Body of pancreas (tissue), 4 donors: ENCODE measurements at regions not wholly inside any gene's neighbourhood (a gene's known extent, or its start where the extent isn't known, plus 50 kb on each side); places are given as distances from the start of the nearest gene placed in this dataset.
"Not testable (repeated sequence)": the region's sequence is repeated elsewhere in the genome, so short reads cannot be mapped to it uniquely, and the experiment has no call there.

Experiments used
- ATAC-seq: fragments of 150-250 bp; one replicate; pipeline ENCODE4 v1.9.1; 2016
- DNase-seq, 4 donors: peaks; one replicate each; pipeline ENCODE4 v3.0.0-alpha.2; 2019
- H3K27ac ChIP-seq, 4 donors: fragments of 200-600 bp; sonication (generic); 1 replicate in 3 of 4; 2 replicates in 1 of 4; pipeline versions ENCODE4 v1.5.1 to v1.6.1; 2016 to 2019; ENCODE audit warnings: mild to moderate bottlenecking in 1 of 4, mixed read lengths in 1 of 4, moderate library complexity in 1 of 4
- H3K27me3 ChIP-seq, 2 donors: fragments of 200-600 bp; sonication (generic); one replicate each; pipeline ENCODE4 v1.6.0; 2016; ENCODE audit warnings: mild to moderate bottlenecking in 1 of 2
- H3K36me3 ChIP-seq, 2 donors: fragments of 200-600 bp; sonication (generic); replicated peaks in 1 of 2; 2 replicates each; pipeline ENCODE4 v1.5.1; 2016; ENCODE audit warnings: low read depth in 2 of 2; ENCODE audit not compliant: insufficient read depth in 1 of 2
- H3K4me1 ChIP-seq: fragments of 200-600 bp; sonication (generic); one replicate; pipeline ENCODE4 v1.6.0; 2016
- H3K4me3 ChIP-seq, 2 donors: fragments of 200-600 bp; sonication (generic); 1 replicate in 1 of 2; 2 replicates in 1 of 2; pipeline ENCODE4 v1.5.1; 2016 to 2019
- H3K9me3 ChIP-seq, 3 donors: fragments of 200-600 bp; sonication (generic); 1 replicate in 2 of 3; 2 replicates in 1 of 3; pipeline ENCODE4 v1.5.1; 2016
- CTCF ChIP-seq, 7 experiments: fragments of 450-650 bp in 4 of 7; fragments of 200-600 bp in 3 of 7; sonication (generic) in 3 of 7; IDR thresholded peaks; one replicate each; pipeline ENCODE4 v1.5.1; 2016 to 2019; ENCODE audit warnings: antibody characterized with exemption in 7 of 7
- POLR2A ChIP-seq, 3 donors: fragments of 450-650 bp; IDR thresholded peaks; one replicate each; pipeline ENCODE4 v1.6.1; 2016; ENCODE audit warnings: antibody characterized with exemption in 3 of 3, mild to moderate bottlenecking in 2 of 3
- WGBS, 2 donors: methylation state at CpG; one replicate each; pipeline ENCODE4 v1.1.5; 2017; 5-methylcytosine and 5-hydroxymethylcytosine counted together
- intact Hi-C: fragments of 100-400 bp; cut with DNase I; formaldehyde crosslinking; loops from one replicate; pipeline ENCODE4 v1.15.1; 2023

- ATAC-seq (no peak), DNase-seq (no peak)
- no peaks in the 10 kb centered on the region for H3K27me3 ChIP-seq
- no peaks in the 10 kb centered on the region for H3K36me3 ChIP-seq
- no peak overlapping the region for H3K4me3 ChIP-seq
- intact Hi-C loops = no loop called here
- no peak for TF ChIP-seq CTCF (IDR thresholded peaks at IDR 0.05)
- TF ChIP-seq POLR2A (IDR thresholded peaks at IDR 0.05) = no peak
- H3K27ac ChIP-seq = no peak overlapping the region
- H3K9me3 ChIP-seq = no peaks in the 10 kb centered on the region
- WGBS, 2 donors = 88 to 90% methylated on average over 2 of the region's 2 CpGs
- H3K4me1 ChIP-seq = no peaks in the 10 kb centered on the region
Observed at GRCh38 chrX:121169099-121170035, 122.0 kb downstream of the GLUD2 start.

GRCh38 chrX:121172703-121173102, 125.3 kb downstream of the GLUD2 start:
- intact Hi-C loops = no loop called here
- no peak overlapping the region for H3K27ac ChIP-seq
- ATAC-seq (no peak), DNase-seq (no peak)
- no peaks in the 10 kb centered on the region for H3K4me1 ChIP-seq
- no peaks in the 10 kb centered on the region for H3K36me3 ChIP-seq
- 93 to 97% methylated on average over 2 of the region's 2 CpGs for WGBS, 2 donors
- H3K27me3 ChIP-seq = no peaks in the 10 kb centered on the region
- H3K9me3 ChIP-seq = no peaks in the 10 kb centered on the region
- TF ChIP-seq POLR2A (IDR thresholded peaks at IDR 0.05) (no peak), CTCF (IDR thresholded peaks at IDR 0.05) (no peak)
- H3K4me3 ChIP-seq = no peak overlapping the region

- H3K9me3 ChIP-seq = no peaks in the 10 kb centered on the region
- ATAC-seq = no peak
- WGBS, 2 donors = 43 to 80% methylated on average over 1 of the region's 1 CpG
- peak in 2 of 4 donors; percentile 12 to 17 for DNase-seq
- TF ChIP-seq POLR2A (IDR thresholded peaks at IDR 0.05) (no peak), CTCF (IDR thresholded peaks at IDR 0.05) (no peak)
- H3K4me3 ChIP-seq = no peak overlapping the region
- no peaks in the 10 kb centered on the region for H3K36me3 ChIP-seq
- H3K4me1 ChIP-seq = no peaks in the 10 kb centered on the region
- intact Hi-C loops = no loop called here
- H3K27ac ChIP-seq = no peak overlapping the region
- H3K27me3 ChIP-seq = no peaks in the 10 kb centered on the region
Observed at GRCh38 chrX:121179972-121180371, 132.6 kb downstream of the GLUD2 start.

- TF ChIP-seq POLR2A (IDR thresholded peaks at IDR 0.05) (no peak), CTCF (IDR thresholded peaks at IDR 0.05) (no peak)
- Histone ChIP-seq H3K27ac (no peak overlapping the region), H3K27me3 (no peaks in the 10 kb centered on the region), H3K4me3 (no peak overlapping the region), H3K36me3 (no peaks in the 10 kb centered on the region), H3K9me3 (no peaks in the 10 kb centered on the region), H3K4me1 (no peaks in the 10 kb centered on the region)
- DNase-seq (no peak), ATAC-seq (no peak)
- intact Hi-C loops = no loop called here
- 73 to 75% methylated on average over 9 of the region's 10 CpGs for WGBS, 2 donors
Observed at GRCh38 chrX:121191779-121192178, 144.4 kb downstream of the GLUD2 start.

- no peaks in the 10 kb centered on the region for H3K9me3 ChIP-seq
- intact Hi-C loops = no loop called here
- H3K4me3 ChIP-seq = no peak overlapping the region
- H3K36me3 ChIP-seq = no peaks in the 10 kb centered on the region
- H3K27me3 ChIP-seq = no peaks in the 10 kb centered on the region
- H3K4me1 ChIP-seq = no peaks in the 10 kb centered on the region
- ATAC-seq (no peak), DNase-seq (no peak)
- TF ChIP-seq CTCF (IDR thresholded peaks at IDR 0.05) = no peak
- TF ChIP-seq POLR2A (IDR thresholded peaks at IDR 0.05) = no peak
- H3K27ac ChIP-seq = no peak overlapping the region
- 89% methylated on average over 2 of the region's 2 CpGs for WGBS, 2 donors
Observed at GRCh38 chrX:121195719-121196118, 148.3 kb downstream of the GLUD2 start.

GRCh38 chrX:121196872-121197444, 149.5 kb downstream of the GLUD2 start:
- intact Hi-C loops, H3K27ac ChIP-seq, H3K4me3 ChIP-seq, H3K9me3 ChIP-seq, H3K36me3 ChIP-seq, H3K27me3 ChIP-seq, ATAC-seq, H3K4me1 ChIP-seq, DNase-seq: not testable (repeated sequence)
- 81 to 93% methylated on average over 3 to 11 of the region's 11 CpGs for WGBS, 2 donors
